SK-N-SH (cell line): ENCODE measurements at regions not wholly inside any gene's neighbourhood (a gene's known extent, or its start where the extent isn't known, plus 50 kb on each side); places are given as distances from the start of the nearest gene placed in this dataset.

Experiments used
- CHD2 ChIP-seq: fragments of 150-350 bp; IDR thresholded peaks from 2 replicates; pipeline ENCODE4 v1.6.1; 2018; ENCODE audit warnings: low read length; ENCODE audit not compliant: partially characterized antibody
- FOXM1 ChIP-seq: IDR thresholded peaks from 2 replicates; pipeline ENCODE4 v1.4.0; 2012; ENCODE audit warnings: low read depth, mild to moderate bottlenecking
- RFX5 ChIP-seq: IDR thresholded peaks from 2 replicates; pipeline ENCODE4 v1.6.1; 2012; ENCODE audit warnings: mild to moderate bottlenecking, improper control_type of control experiment, low read length
- RXRA ChIP-seq: IDR thresholded peaks from 2 replicates; pipeline ENCODE4 v1.4.0; 2012; ENCODE audit warnings: low read depth, mild to moderate bottlenecking, borderline replicate concordance
- SIN3A ChIP-seq: IDR thresholded peaks from 2 replicates; pipeline ENCODE4 v1.6.1; 2012; ENCODE audit warnings: low read depth, mild to moderate bottlenecking, low read length, moderate library complexity, borderline replicate concordance
- SMC3 ChIP-seq: IDR thresholded peaks from 2 replicates; pipeline ENCODE4 v1.6.1; 2012; ENCODE audit warnings: low read depth, low read length, improper control_type of control experiment
- TAF1 ChIP-seq: IDR thresholded peaks from 2 replicates; pipeline ENCODE4 v1.6.1; 2012; ENCODE audit warnings: low read depth, mild to moderate bottlenecking, low read length, moderate library complexity, borderline replicate concordance
- TF ChIP-seq, protein P1 (sequence below): fragments of 200-600 bp; sonication (generic); IDR thresholded peaks from 2 replicates; pipeline ENCODE4 v1.6.1; 2017; ENCODE audit warnings: antibody characterized with exemption, mild to moderate bottlenecking, moderate library complexity
- TF ChIP-seq, protein P2 (sequence below): IDR thresholded peaks from 2 replicates; pipeline ENCODE4 v1.4.0; 2012; ENCODE audit warnings: low read depth
- TF ChIP-seq, protein P3 (sequence below): IDR thresholded peaks from 2 replicates; pipeline ENCODE4 v1.6.1; 2012; ENCODE audit warnings: mild to moderate bottlenecking, low read depth, low read length, moderate library complexity
- TF ChIP-seq, protein P4 (sequence below): fragments of 150-350 bp; IDR thresholded peaks from 2 replicates; pipeline ENCODE4 v1.6.1; 2016; ENCODE audit warnings: mild to moderate bottlenecking, low read depth, low read length
- TF ChIP-seq, protein P5 (sequence below): IDR thresholded peaks from 2 replicates; pipeline ENCODE4; 2012

- TF ChIP-seq, protein P1, sequence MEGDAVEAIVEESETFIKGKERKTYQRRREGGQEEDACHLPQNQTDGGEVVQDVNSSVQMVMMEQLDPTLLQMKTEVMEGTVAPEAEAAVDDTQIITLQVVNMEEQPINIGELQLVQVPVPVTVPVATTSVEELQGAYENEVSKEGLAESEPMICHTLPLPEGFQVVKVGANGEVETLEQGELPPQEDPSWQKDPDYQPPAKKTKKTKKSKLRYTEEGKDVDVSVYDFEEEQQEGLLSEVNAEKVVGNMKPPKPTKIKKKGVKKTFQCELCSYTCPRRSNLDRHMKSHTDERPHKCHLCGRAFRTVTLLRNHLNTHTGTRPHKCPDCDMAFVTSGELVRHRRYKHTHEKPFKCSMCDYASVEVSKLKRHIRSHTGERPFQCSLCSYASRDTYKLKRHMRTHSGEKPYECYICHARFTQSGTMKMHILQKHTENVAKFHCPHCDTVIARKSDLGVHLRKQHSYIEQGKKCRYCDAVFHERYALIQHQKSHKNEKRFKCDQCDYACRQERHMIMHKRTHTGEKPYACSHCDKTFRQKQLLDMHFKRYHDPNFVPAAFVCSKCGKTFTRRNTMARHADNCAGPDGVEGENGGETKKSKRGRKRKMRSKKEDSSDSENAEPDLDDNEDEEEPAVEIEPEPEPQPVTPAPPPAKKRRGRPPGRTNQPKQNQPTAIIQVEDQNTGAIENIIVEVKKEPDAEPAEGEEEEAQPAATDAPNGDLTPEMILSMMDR = no peak
- TF ChIP-seq SIN3A (no peak), SMC3 (no peak), RFX5 (no peak), RXRA (no peak), TAF1 (no peak), FOXM1 (no peak), CHD2 (no peak)
- TF ChIP-seq, protein P2, sequence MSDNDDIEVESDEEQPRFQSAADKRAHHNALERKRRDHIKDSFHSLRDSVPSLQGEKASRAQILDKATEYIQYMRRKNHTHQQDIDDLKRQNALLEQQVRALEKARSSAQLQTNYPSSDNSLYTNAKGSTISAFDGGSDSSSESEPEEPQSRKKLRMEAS = no peak
- TF ChIP-seq, protein P3, sequence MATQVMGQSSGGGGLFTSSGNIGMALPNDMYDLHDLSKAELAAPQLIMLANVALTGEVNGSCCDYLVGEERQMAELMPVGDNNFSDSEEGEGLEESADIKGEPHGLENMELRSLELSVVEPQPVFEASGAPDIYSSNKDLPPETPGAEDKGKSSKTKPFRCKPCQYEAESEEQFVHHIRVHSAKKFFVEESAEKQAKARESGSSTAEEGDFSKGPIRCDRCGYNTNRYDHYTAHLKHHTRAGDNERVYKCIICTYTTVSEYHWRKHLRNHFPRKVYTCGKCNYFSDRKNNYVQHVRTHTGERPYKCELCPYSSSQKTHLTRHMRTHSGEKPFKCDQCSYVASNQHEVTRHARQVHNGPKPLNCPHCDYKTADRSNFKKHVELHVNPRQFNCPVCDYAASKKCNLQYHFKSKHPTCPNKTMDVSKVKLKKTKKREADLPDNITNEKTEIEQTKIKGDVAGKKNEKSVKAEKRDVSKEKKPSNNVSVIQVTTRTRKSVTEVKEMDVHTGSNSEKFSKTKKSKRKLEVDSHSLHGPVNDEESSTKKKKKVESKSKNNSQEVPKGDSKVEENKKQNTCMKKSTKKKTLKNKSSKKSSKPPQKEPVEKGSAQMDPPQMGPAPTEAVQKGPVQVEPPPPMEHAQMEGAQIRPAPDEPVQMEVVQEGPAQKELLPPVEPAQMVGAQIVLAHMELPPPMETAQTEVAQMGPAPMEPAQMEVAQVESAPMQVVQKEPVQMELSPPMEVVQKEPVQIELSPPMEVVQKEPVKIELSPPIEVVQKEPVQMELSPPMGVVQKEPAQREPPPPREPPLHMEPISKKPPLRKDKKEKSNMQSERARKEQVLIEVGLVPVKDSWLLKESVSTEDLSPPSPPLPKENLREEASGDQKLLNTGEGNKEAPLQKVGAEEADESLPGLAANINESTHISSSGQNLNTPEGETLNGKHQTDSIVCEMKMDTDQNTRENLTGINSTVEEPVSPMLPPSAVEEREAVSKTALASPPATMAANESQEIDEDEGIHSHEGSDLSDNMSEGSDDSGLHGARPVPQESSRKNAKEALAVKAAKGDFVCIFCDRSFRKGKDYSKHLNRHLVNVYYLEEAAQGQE = no peak
- TF ChIP-seq, protein P4, sequence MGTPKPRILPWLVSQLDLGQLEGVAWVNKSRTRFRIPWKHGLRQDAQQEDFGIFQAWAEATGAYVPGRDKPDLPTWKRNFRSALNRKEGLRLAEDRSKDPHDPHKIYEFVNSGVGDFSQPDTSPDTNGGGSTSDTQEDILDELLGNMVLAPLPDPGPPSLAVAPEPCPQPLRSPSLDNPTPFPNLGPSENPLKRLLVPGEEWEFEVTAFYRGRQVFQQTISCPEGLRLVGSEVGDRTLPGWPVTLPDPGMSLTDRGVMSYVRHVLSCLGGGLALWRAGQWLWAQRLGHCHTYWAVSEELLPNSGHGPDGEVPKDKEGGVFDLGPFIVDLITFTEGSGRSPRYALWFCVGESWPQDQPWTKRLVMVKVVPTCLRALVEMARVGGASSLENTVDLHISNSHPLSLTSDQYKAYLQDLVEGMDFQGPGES = no peak
- TF ChIP-seq, protein P5, sequence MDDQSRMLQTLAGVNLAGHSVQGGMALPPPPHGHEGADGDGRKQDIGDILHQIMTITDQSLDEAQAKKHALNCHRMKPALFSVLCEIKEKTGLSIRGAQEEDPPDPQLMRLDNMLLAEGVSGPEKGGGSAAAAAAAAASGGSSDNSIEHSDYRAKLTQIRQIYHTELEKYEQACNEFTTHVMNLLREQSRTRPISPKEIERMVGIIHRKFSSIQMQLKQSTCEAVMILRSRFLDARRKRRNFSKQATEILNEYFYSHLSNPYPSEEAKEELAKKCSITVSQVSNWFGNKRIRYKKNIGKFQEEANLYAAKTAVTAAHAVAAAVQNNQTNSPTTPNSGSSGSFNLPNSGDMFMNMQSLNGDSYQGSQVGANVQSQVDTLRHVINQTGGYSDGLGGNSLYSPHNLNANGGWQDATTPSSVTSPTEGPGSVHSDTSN = no peak
Measured at GRCh38 chr18:37874721-37875120, 309.1 kb upstream of the CELF4 start.
